HEK293 (cell line): ENCODE measurements at regions not wholly inside any gene's neighbourhood (a gene's known extent, or its start where the extent isn't known, plus 50 kb on each side); places are given as distances from the start of the nearest gene placed in this dataset.

Experiments used
- ATF2 ChIP-seq: fragments of 450-650 bp; formaldehyde crosslinking; IDR thresholded peaks from 2 replicates; pipeline ENCODE4 v1.5.1; 2016; ENCODE audit warnings: missing biosample characterization, missing genetic modification characterization, low read depth
- CTCF ChIP-seq: fragments of 450-650 bp; formaldehyde crosslinking; IDR thresholded peaks from 2 replicates; pipeline ENCODE4 v1.5.1; 2016; ENCODE audit warnings: missing biosample characterization, missing genetic modification characterization
- ZBTB21 ChIP-seq: fragments of 450-650 bp; formaldehyde crosslinking; IDR thresholded peaks from 2 replicates; pipeline ENCODE4 v1.5.1; 2017; ENCODE audit warnings: missing biosample characterization, missing genetic modification characterization
- ZFP37 ChIP-seq: fragments of 450-650 bp; formaldehyde crosslinking; IDR thresholded peaks from 2 replicates; pipeline ENCODE4 v1.5.1; 2016; ENCODE audit warnings: missing biosample characterization, missing genetic modification characterization
- ZNF174 ChIP-seq: fragments of 450-650 bp; formaldehyde crosslinking; IDR thresholded peaks from 2 replicates; pipeline ENCODE4 v1.5.0; 2017; ENCODE audit warnings: missing biosample characterization, mild to moderate bottlenecking, missing genetic modification characterization
- ZNF202 ChIP-seq: fragments of 450-650 bp; formaldehyde crosslinking; IDR thresholded peaks from 2 replicates; pipeline ENCODE4 v1.5.1; 2016; ENCODE audit warnings: missing biosample characterization, missing genetic modification characterization, borderline replicate concordance
- ZNF274 ChIP-seq, 2 experiments: fragments of 200-500 bp in 1 of 2; fragments of 450-650 bp in 1 of 2; sonication (Bioruptor generic) in 1 of 2; formaldehyde crosslinking in 1 of 2; IDR thresholded peaks; 2 replicates each; pipeline versions ENCODE4 v1.5.1 to v1.6.1; 2014 to 2016; ENCODE audit warnings: borderline replicate concordance in 1 of 2, inconsistent platforms in 1 of 2, low read length in 1 of 2, missing biosample characterization in 1 of 2, missing genetic modification characterization in 1 of 2
- ZNF366 ChIP-seq: fragments of 450-650 bp; formaldehyde crosslinking; conservative IDR thresholded peaks from 2 replicates; pipeline ENCODE4 v1.5.1; 2016; ENCODE audit warnings: missing biosample characterization, missing genetic modification characterization
- ZNF501 ChIP-seq: fragments of 450-650 bp; formaldehyde crosslinking; IDR thresholded peaks from 2 replicates; pipeline ENCODE4 v1.5.1; 2016; ENCODE audit warnings: missing biosample characterization, missing genetic modification characterization
- ZNF544 ChIP-seq: fragments of 450-650 bp; formaldehyde crosslinking; IDR thresholded peaks from 2 replicates; pipeline ENCODE4 v1.5.0; 2017; ENCODE audit warnings: missing biosample characterization, missing genetic modification characterization
- ZNF549 ChIP-seq: fragments of 450-650 bp; IDR thresholded peaks from 2 replicates; pipeline ENCODE4 v1.5.1; 2018; ENCODE audit warnings: missing biosample characterization, missing genetic modification characterization, mild to moderate bottlenecking, inconsistent platforms, moderate library complexity
- ZNF558 ChIP-seq: fragments of 450-650 bp; formaldehyde crosslinking; IDR thresholded peaks from 2 replicates; pipeline ENCODE4 v1.5.1; 2016; ENCODE audit warnings: missing biosample characterization, missing genetic modification characterization
- ZNF707 ChIP-seq: fragments of 450-650 bp; formaldehyde crosslinking; IDR thresholded peaks from 2 replicates; pipeline ENCODE4 v1.5.1; 2016; ENCODE audit warnings: missing biosample characterization, missing genetic modification characterization

GRCh38 chr2:221673248-221673647 is 101.1 kb upstream of the EPHA4 start:
- no peak for TF ChIP-seq ZNF558 (tag by site-specific recombination)
- TF ChIP-seq ZNF274 (IDR thresholded peaks at IDR 0.05; ENCODE audit: low read length): no peak
- no peak for TF ChIP-seq ZNF274 (tag by site-specific recombination; IDR thresholded peaks at IDR 0.05; ENCODE audit: borderline replicate concordance)
- no peak for TF ChIP-seq CTCF (tag by site-specific recombination)
- no peak for TF ChIP-seq ZNF174
- TF ChIP-seq ZNF549 (tag by site-specific recombination): no peak
- no peak for TF ChIP-seq ZNF202 (tag by site-specific recombination)
- TF ChIP-seq ZNF544 (tag by site-specific recombination): no peak
- TF ChIP-seq ZNF366 (tag by site-specific recombination): no peak
- TF ChIP-seq ZNF501 (tag by site-specific recombination): no peak
- TF ChIP-seq ZFP37 (tag by site-specific recombination): no peak
- no peak for TF ChIP-seq ZBTB21 (tag by site-specific recombination)
- TF ChIP-seq ZNF707 (tag by site-specific recombination): no peak
- TF ChIP-seq ATF2 (tag by site-specific recombination): no peak
